Inflammatory macrophage (primary cell): ENCODE measurements at regions not wholly inside any gene's neighbourhood (a gene's known extent, or its start where the extent isn't known, plus 50 kb on each side); places are given as distances from the start of the nearest gene placed in this dataset.

Experiments used
- DNase-seq, 2 donors: peaks; one replicate each; pipeline ENCODE4 v3.0.0-alpha.2; 2020 to 2022

- DNase-seq, result no peak
These were observed 885.8 kb downstream of the SH3BGRL start for GRCh38 chrX:82087699-82088098.

- DNase-seq, result no peak
These were observed 890.4 kb downstream of the SH3BGRL start for GRCh38 chrX:82092307-82092706.

- no peak for DNase-seq
These were observed 923.2 kb downstream of the SH3BGRL start for GRCh38 chrX:82125103-82125502.

GRCh38 chrX:82127228-82128123 is 925.6 kb downstream of the SH3BGRL start:
- no peak for DNase-seq

GRCh38 chrX:82134378-82134777 is 932.5 kb downstream of the SH3BGRL start:
- no peak for DNase-seq

GRCh38 chrX:82141942-82142341 is 940.0 kb downstream of the SH3BGRL start:
- no peak for DNase-seq

- DNase-seq, result no peak
These were observed 959.3 kb downstream of the SH3BGRL start for GRCh38 chrX:82161195-82161594.

- DNase-seq, result no peak
These were observed 961.8 kb downstream of the SH3BGRL start for GRCh38 chrX:82163701-82164100.

- no peak for DNase-seq
These were observed 995.0 kb downstream of the SH3BGRL start for GRCh38 chrX:82196866-82197265.

- DNase-seq, result no peak
These were observed 1007.1 kb downstream of the SH3BGRL start for GRCh38 chrX:82208975-82209374.

GRCh38 chrX:82218361-82218760 is 1016.5 kb downstream of the SH3BGRL start:
- peak; percentile 16 to 19 for DNase-seq

- no peak for DNase-seq
These were observed 1017.2 kb downstream of the SH3BGRL start for GRCh38 chrX:82219129-82219528.

GRCh38 chrX:82224961-82225360 is 1023.1 kb downstream of the SH3BGRL start:
- DNase-seq, result no peak

GRCh38 chrX:82230013-82230412 is 1028.1 kb downstream of the SH3BGRL start:
- no peak for DNase-seq

- no peak for DNase-seq
These were observed 1030.8 kb downstream of the SH3BGRL start for GRCh38 chrX:82232679-82233078.

GRCh38 chrX:82237328-82237727 is 1035.4 kb downstream of the SH3BGRL start:
- no peak for DNase-seq
